CD4-positive, alpha-beta T cell (primary cell): ENCODE measurements at regions not wholly inside any gene's neighbourhood (a gene's known extent, or its start where the extent isn't known, plus 50 kb on each side); places are given as distances from the start of the nearest gene placed in this dataset.

ENCODE experiments used
- ATAC-seq: fragments of 200-7000 bp; cut with Tn5 transposase; one replicate; pipeline ENCODE4 v1.10.0; 2022; ENCODE audit warnings: mild to moderate bottlenecking; ENCODE audit not compliant: poor library complexity
- CTCF ChIA-PET: fragments of 350-600 bp; sonication (Branson Sonifier 250); formaldehyde crosslinking; loops from one replicate; lab custom pipeline; 2021; ENCODE audit warnings: antibody characterized with exemption, inconsistent platforms; lab: Charles Lee
- POLR2A ChIA-PET: fragments of 350-600 bp; sonication (Branson Sonifier 250); formaldehyde crosslinking; loops from one replicate; lab custom pipeline; 2021; ENCODE audit warnings: antibody characterized with exemption, inconsistent platforms; lab: Charles Lee
- DNase-seq, 14 experiments: peaks; one replicate each; pipeline ENCODE4 v3.0.0-alpha.2; 2013 to 2020; ENCODE audit warnings: mixed read lengths in 2 of 14
- H3K27ac ChIP-seq, 2 donors: one replicate each; pipeline versions ENCODE4 v1.5.1 to v1.7.0; 2013; ENCODE audit warnings: low read length in 2 of 2, low read depth in 1 of 2, mild to moderate bottlenecking in 1 of 2
- H3K27me3 ChIP-seq, 2 experiments: 1 replicate in 1 of 2; 2 replicates in 1 of 2; pipeline versions ENCODE4 v1.6.1 to v1.7.0; 2013; ENCODE audit warnings: low read length in 2 of 2, control low read depth in 1 of 2, mild to moderate bottlenecking in 1 of 2, moderate library complexity in 1 of 2; ENCODE audit not compliant: insufficient read depth in 2 of 2, control insufficient read depth in 1 of 2
- H3K36me3 ChIP-seq: one replicate; pipeline ENCODE4 v1.6.1; 2013; ENCODE audit warnings: low read length, control low read depth; ENCODE audit not compliant: insufficient read depth
- H3K4me1 ChIP-seq: one replicate; pipeline ENCODE4 v1.6.1; 2013; ENCODE audit warnings: low read length, control low read depth; ENCODE audit not compliant: insufficient read depth
- H3K4me3 ChIP-seq: one replicate; pipeline ENCODE4 v1.5.1; 2013; ENCODE audit warnings: mild to moderate bottlenecking, low read length, moderate library complexity
- H3K9me3 ChIP-seq, 2 experiments: 1 replicate in 1 of 2; 2 replicates in 1 of 2; pipeline versions ENCODE4 v1.6.1 to v1.7.0; 2013; ENCODE audit warnings: low read length in 2 of 2, mild to moderate bottlenecking in 2 of 2, control low read depth in 1 of 2, moderate library complexity in 1 of 2; ENCODE audit not compliant: control insufficient read depth in 1 of 2, insufficient read depth in 1 of 2
- H3K27ac Mint-ChIP-seq: one replicate; pipeline ENCODE4 v1.8.0; 2020; ENCODE audit warnings: mixed read lengths
- H3K27me3 Mint-ChIP-seq: one replicate; pipeline ENCODE4 v1.8.0; 2021; ENCODE audit warnings: mixed read lengths
- H3K36me3 Mint-ChIP-seq: one replicate; pipeline ENCODE4 v1.8.0; 2021; ENCODE audit warnings: low read depth, mixed read lengths
- H3K4me1 Mint-ChIP-seq: one replicate; pipeline ENCODE4 v1.8.0; 2021; ENCODE audit warnings: low read depth, mixed read lengths
- H3K4me3 Mint-ChIP-seq: one replicate; pipeline ENCODE4 v1.8.0; 2020; ENCODE audit warnings: mild to moderate bottlenecking, mixed read lengths
- H3K9me3 Mint-ChIP-seq: one replicate; pipeline ENCODE4 v1.8.0; 2020; ENCODE audit warnings: mixed read lengths
- CTCF ChIP-seq: fragments of 200-600 bp; IDR thresholded peaks from one replicate; pipeline ENCODE4 v1.8.0; 2022; ENCODE audit warnings: antibody characterized with exemption, mild to moderate bottlenecking
- intact Hi-C, 2 experiments: fragments of 100-400 bp; cut with DNase I in 1 of 2; cut with micrococcal nuclease in 1 of 2; formaldehyde crosslinking; loops; one replicate each; pipeline versions ENCODE4 v1.15.1 to v1.9.0; 2023 to 2025; cut with DNase I, micrococcal nuclease

- Histone ChIP-seq H3K9me3 (no peaks in the 10 kb centered on the region), H3K36me3 (no peaks in the 10 kb centered on the region), H3K4me1 (no peaks in the 10 kb centered on the region), H3K4me3 (no peak overlapping the region), H3K27me3 (no peaks in the 10 kb centered on the region), H3K27ac (no peak overlapping the region)
- Mint-ChIP-seq H3K27ac (no peak overlapping the region), H3K27me3 (no peaks in the 10 kb centered on the region), H3K36me3 (no peaks in the 10 kb centered on the region), H3K4me1 (no peaks in the 10 kb centered on the region), H3K9me3 (no peaks in the 10 kb centered on the region), H3K4me3 (no peak overlapping the region)
- no peak for TF ChIP-seq CTCF
- ChIA-PET POLR2A (no interaction called here), CTCF (no interaction called here)
- no peak for DNase-seq
- intact Hi-C loops = no loop called here
- no peak for ATAC-seq
Observed at GRCh38 chr15:35775471-35775870, 229.5 kb upstream of the DPH6 start.

DNA sequence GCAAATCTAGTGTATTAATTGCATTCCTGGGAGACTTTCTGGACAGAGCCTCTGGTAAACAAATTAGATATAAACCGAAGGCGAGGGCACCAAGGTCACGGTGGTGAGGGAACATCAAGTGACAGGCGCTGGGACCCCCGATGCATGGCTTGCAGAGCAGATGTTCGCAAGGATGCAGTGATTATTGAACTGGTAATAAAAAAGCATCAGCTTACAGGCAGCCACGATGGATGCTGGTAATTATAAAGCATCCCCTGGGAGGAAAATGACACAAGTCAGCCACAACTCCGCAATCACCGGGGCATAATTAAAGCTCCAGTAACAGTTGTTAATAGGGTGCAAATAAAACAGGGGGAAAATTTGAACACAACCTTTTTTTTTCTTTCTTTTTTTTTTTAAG, 231.1 kb upstream of the DPH6 start:
- POLR2A ChIA-PET = no interaction called here
- intact Hi-C loops = no loop called here

DNA sequence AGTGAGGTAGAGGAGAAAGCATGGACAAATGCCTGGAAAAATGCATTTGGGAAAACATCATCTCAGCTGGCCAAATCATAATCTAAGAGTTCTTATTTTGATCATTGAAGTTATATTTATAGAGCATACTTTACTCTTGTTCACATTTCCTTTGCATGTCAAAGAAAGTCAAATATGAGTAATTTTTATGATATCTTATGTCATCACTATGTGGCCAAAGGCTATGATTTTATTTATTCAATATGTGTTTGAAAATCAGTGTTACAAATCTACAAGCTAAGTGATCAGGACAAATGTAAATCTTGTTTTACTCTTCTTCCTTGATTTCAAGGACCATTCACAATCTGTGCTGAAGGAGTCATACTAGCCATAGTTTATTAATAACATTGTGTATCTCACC, 237.2 kb upstream of the DPH6 start:
- Histone ChIP-seq H3K36me3 (no peaks in the 10 kb centered on the region), H3K4me3 (no peak overlapping the region), H3K27ac (no peak overlapping the region), H3K27me3 (no peaks in the 10 kb centered on the region), H3K4me1 (no peaks in the 10 kb centered on the region), H3K9me3 (no peaks in the 10 kb centered on the region)
- H3K4me1 Mint-ChIP-seq = no peaks in the 10 kb centered on the region
- CTCF ChIA-PET = no interaction called here
- no peaks in the 10 kb centered on the region for H3K9me3 Mint-ChIP-seq
- no peak for TF ChIP-seq CTCF
- DNase-seq = no peak
- H3K4me3 Mint-ChIP-seq = no peak overlapping the region
- no peaks in the 10 kb centered on the region for H3K27me3 Mint-ChIP-seq
- H3K36me3 Mint-ChIP-seq = no peaks in the 10 kb centered on the region
- intact Hi-C loops = no loop called here
- H3K27ac Mint-ChIP-seq = no peak overlapping the region
- no peak for ATAC-seq
- POLR2A ChIA-PET = no interaction called here

More for the DNA sequence above, 231.1 kb upstream of the DPH6 start:
- H3K27me3 ChIP-seq = no peaks in the 10 kb centered on the region
- no peak overlapping the region for H3K4me3 Mint-ChIP-seq
- no peaks in the 10 kb centered on the region for H3K4me1 ChIP-seq
- no peak overlapping the region for H3K27ac ChIP-seq
- no peaks in the 10 kb centered on the region for H3K27me3 Mint-ChIP-seq
- H3K4me3 ChIP-seq = no peak overlapping the region
- ATAC-seq = no peak
- no peaks in the 10 kb centered on the region for H3K9me3 ChIP-seq
- no peaks in the 10 kb centered on the region for H3K36me3 ChIP-seq
- H3K27ac Mint-ChIP-seq = no peak overlapping the region
- no peak for TF ChIP-seq CTCF
- CTCF ChIA-PET = no interaction called here
- H3K9me3 Mint-ChIP-seq = no peaks in the 10 kb centered on the region
- no peak for DNase-seq
- H3K36me3 Mint-ChIP-seq = no peaks in the 10 kb centered on the region
- no peaks in the 10 kb centered on the region for H3K4me1 Mint-ChIP-seq
